DMS53 treated with DMSO at 0.1 percent for 48 hours (cell line): ENCODE measurements at regions not wholly inside any gene's neighbourhood (a gene's known extent, or its start where the extent isn't known, plus 50 kb on each side); places are given as distances from the start of the nearest gene placed in this dataset.

Experiments used
- DNase-seq: peaks from one replicate; lab custom pipeline; 2025; ENCODE audit not compliant: unreplicated experiment; lab: John Stamatoyannopoulos, UW

- no peak for DNase-seq
These were observed 230.3 kb downstream of the INHBA start for GRCh38 chr7:41472427-41473125.

- no peak for DNase-seq
These were observed 232.8 kb downstream of the INHBA start for GRCh38 chr7:41470081-41470480.

GRCh38 chr7:41467596-41467995 is 235.3 kb downstream of the INHBA start:
- no peak for DNase-seq

- DNase-seq: peak; percentile 44
These were observed 236.0 kb downstream of the INHBA start for GRCh38 chr7:41466760-41467384.

- DNase-seq: no peak
These were observed 237.3 kb downstream of the INHBA start for GRCh38 chr7:41465571-41465970.

- no peak for DNase-seq
These were observed 239.0 kb downstream of the INHBA start for GRCh38 chr7:41463770-41464470.

GRCh38 chr7:41459623-41460261 is 243.1 kb downstream of the INHBA start:
- no peak for DNase-seq

GRCh38 chr7:41459183-41459582 is 243.7 kb downstream of the INHBA start:
- DNase-seq: no peak

GRCh38 chr7:41457832-41458437 is 245.0 kb downstream of the INHBA start:
- DNase-seq: no peak

GRCh38 chr7:41451826-41452225 is 251.1 kb downstream of the INHBA start:
- no peak for DNase-seq

- DNase-seq: no peak
These were observed 253.2 kb downstream of the INHBA start for GRCh38 chr7:41449694-41450093.

- DNase-seq: no peak
These were observed 253.6 kb downstream of the INHBA start for GRCh38 chr7:41449286-41449685.

GRCh38 chr7:41448104-41448503 is 254.8 kb downstream of the INHBA start:
- DNase-seq: no peak

- no peak for DNase-seq
These were observed 255.3 kb downstream of the INHBA start for GRCh38 chr7:41447450-41448042.

- no peak for DNase-seq
These were observed 256.1 kb downstream of the INHBA start for GRCh38 chr7:41446606-41447449.

GRCh38 chr7:41445946-41446345 is 256.9 kb downstream of the INHBA start:
- DNase-seq: no peak

GRCh38 chr7:41445432-41445831 is 257.5 kb downstream of the INHBA start:
- no peak for DNase-seq

GRCh38 chr7:41439515-41439879 is 263.4 kb downstream of the INHBA start:
- no peak for DNase-seq

- DNase-seq: no peak
These were observed 264.0 kb downstream of the INHBA start for GRCh38 chr7:41438705-41439514.
